Epithelial cell of proximal tubule (primary cell): ENCODE measurements at regions not wholly inside any gene's neighbourhood (a gene's known extent, or its start where the extent isn't known, plus 50 kb on each side); places are given as distances from the start of the nearest gene placed in this dataset.
A peak's percentile ranks its signal among the peaks of the same experiment; 100 is the strongest.
"Not testable (repeated sequence)": the region's sequence is repeated elsewhere in the genome, so short reads cannot be mapped to it uniquely, and the experiment has no call there.

ENCODE experiments used
- DNase-seq: peaks from one replicate; pipeline ENCODE4 v3.0.0-alpha.2; 2011; ENCODE audit warnings: low read depth
- H3K4me3 ChIP-seq: 2 replicates; pipeline ENCODE4 v1.5.1; 2011; ENCODE audit warnings: low read depth, mild to moderate bottlenecking, low read length
- TF ChIP-seq, protein P1 (sequence below): conservative IDR thresholded peaks from 2 replicates; pipeline ENCODE4 v1.5.1; 2012; ENCODE audit warnings: low read depth, mild to moderate bottlenecking, low read length

DNA sequence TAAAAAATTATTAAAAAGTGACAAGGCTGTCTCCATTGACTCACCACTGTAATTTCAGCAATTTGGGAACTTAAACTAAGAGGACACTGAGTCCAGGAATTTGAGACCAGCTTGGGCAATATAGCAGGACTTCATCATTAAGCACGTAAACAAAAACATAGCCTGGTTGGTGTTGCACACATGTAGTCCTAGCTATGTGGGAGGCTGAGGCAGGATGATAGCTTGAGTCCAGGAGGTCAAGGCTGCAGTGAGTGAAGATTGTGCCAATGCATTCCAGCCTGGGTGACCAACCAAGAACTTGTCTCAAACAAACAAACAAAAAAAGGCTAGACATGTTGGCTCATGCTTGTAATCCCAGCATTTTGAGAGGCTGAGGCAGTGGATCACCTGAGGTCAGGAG is 439.4 kb upstream of the TSPY4 start:
- TF ChIP-seq, protein P1, sequence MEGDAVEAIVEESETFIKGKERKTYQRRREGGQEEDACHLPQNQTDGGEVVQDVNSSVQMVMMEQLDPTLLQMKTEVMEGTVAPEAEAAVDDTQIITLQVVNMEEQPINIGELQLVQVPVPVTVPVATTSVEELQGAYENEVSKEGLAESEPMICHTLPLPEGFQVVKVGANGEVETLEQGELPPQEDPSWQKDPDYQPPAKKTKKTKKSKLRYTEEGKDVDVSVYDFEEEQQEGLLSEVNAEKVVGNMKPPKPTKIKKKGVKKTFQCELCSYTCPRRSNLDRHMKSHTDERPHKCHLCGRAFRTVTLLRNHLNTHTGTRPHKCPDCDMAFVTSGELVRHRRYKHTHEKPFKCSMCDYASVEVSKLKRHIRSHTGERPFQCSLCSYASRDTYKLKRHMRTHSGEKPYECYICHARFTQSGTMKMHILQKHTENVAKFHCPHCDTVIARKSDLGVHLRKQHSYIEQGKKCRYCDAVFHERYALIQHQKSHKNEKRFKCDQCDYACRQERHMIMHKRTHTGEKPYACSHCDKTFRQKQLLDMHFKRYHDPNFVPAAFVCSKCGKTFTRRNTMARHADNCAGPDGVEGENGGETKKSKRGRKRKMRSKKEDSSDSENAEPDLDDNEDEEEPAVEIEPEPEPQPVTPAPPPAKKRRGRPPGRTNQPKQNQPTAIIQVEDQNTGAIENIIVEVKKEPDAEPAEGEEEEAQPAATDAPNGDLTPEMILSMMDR = no peak
- DNase-seq = no peak
- H3K4me3 ChIP-seq = no peak overlapping the region

DNA sequence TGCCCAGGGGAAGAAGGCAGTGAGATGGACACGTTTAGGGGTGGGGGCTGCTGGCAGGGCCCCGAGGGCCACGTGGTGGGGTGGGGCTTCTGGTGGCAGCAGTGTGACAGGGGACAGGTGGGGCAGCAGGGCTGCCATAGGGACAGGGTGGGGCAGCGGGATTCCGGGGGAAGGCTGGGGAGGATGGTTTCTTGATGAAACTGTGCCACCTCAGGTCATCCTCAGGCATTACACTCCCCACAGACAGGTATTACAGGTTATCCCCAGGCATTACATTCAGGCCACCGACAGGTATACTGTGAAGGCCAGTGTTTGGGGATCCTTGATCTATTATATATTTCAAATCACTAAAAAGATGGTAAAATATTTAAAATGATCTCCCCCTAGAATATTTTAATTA is 432.1 kb upstream of the TSPY4 start:
- H3K4me3 ChIP-seq = no peak overlapping the region
- no peak for DNase-seq
- TF ChIP-seq, protein P1 = peak; percentile 3

GRCh38 chrY:8922576-8922975 is 414.7 kb upstream of the TSPY4 start:
- not testable (repeated sequence) for DNase-seq

More at GRCh38 chrY:8922576-8922975, 414.7 kb upstream of the TSPY4 start:
- H3K4me3 ChIP-seq = not testable (repeated sequence)
